K562 (cell line): ENCODE measurements at regions not wholly inside any gene's neighbourhood (a gene's known extent, or its start where the extent isn't known, plus 50 kb on each side); places are given as distances from the start of the nearest gene placed in this dataset.

Experiments
- CAMTA2 ChIP-seq: fragments of 250-450 bp; sonication (Bioruptor Pico); conservative IDR thresholded peaks from 2 replicates; pipeline ENCODE4 v1.5.1; 2022
- CBX2 ChIP-seq: fragments of 200-600 bp; sonication (generic); IDR thresholded peaks from one replicate; pipeline ENCODE4 v1.6.1; 2012; ENCODE audit warnings: mild to moderate bottlenecking, low read length, inconsistent platforms; ENCODE audit not compliant: insufficient read depth, poor library complexity, severe bottlenecking
- CSDE1 ChIP-seq, 2 experiments: fragments of 450-650 bp; IDR thresholded peaks; 2 replicates each; pipeline ENCODE4 v1.6.1; 2016; ENCODE audit warnings: mild to moderate bottlenecking in 1 of 2
- ESRRB ChIP-seq: fragments of 250-450 bp; sonication (Bioruptor Pico); IDR thresholded peaks from 2 replicates; pipeline ENCODE4 v1.5.0; 2020; ENCODE audit warnings: mild to moderate bottlenecking, moderate library complexity, borderline replicate concordance
- EWSR1 ChIP-seq: fragments of 450-650 bp; IDR thresholded peaks from 2 replicates; pipeline ENCODE4 v1.6.1; 2018; ENCODE audit warnings: borderline replicate concordance, mild to moderate bottlenecking, low read depth, moderate library complexity; ENCODE audit not compliant: partially characterized antibody
- FUS ChIP-seq: fragments of 200-400 bp; formaldehyde crosslinking; optimal IDR thresholded peaks from 2 replicates; pipeline ENCODE3; 2017; ENCODE audit warnings: low read depth, low read length
- HDAC6 ChIP-seq: IDR thresholded peaks from 2 replicates; pipeline ENCODE4 v1.6.1; 2012; ENCODE audit warnings: low read depth, mild to moderate bottlenecking, control low read depth, inconsistent platforms, low read length, moderate library complexity
- HMG20B ChIP-seq: fragments of 250-450 bp; sonication (Bioruptor Pico); IDR thresholded peaks from 2 replicates; pipeline ENCODE4 v1.5.0; 2021; ENCODE audit warnings: mild to moderate bottlenecking
- MCM7 ChIP-seq, 2 experiments: fragments of 450-650 bp; IDR thresholded peaks; 2 replicates each; pipeline ENCODE4 v1.6.1; 2016 to 2018
- NELFE ChIP-seq: IDR thresholded peaks from 2 replicates; pipeline ENCODE4 v1.6.1; 2011; ENCODE audit warnings: mild to moderate bottlenecking; ENCODE audit not compliant: insufficient read depth, insufficient read length
- NFIX ChIP-seq: fragments of 250-450 bp; sonication (Bioruptor Pico); IDR thresholded peaks from 2 replicates; pipeline ENCODE4 v1.4.0; 2020; ENCODE audit warnings: low read depth, mild to moderate bottlenecking, moderate library complexity
- NRF1 ChIP-seq, 2 experiments: fragments of 450-650 bp; IDR thresholded peaks in 1 of 2; conservative IDR thresholded peaks in 1 of 2; 2 replicates each; pipeline ENCODE4 v1.6.1; 2014; ENCODE audit warnings: mild to moderate bottlenecking in 2 of 2
- STAT5A ChIP-seq: IDR thresholded peaks from 2 replicates; pipeline ENCODE4 v1.6.1; 2012; ENCODE audit warnings: low read length, inconsistent platforms, borderline replicate concordance
- STAT5B ChIP-seq: fragments of 250-450 bp; sonication (Bioruptor Pico); IDR thresholded peaks from 2 replicates; pipeline ENCODE4 v1.8.0; 2021; ENCODE audit warnings: mild to moderate bottlenecking, inconsistent platforms
- TCF7 ChIP-seq: sonication (generic); IDR thresholded peaks from 2 replicates; pipeline ENCODE4 v1.6.1; 2016; ENCODE audit warnings: antibody characterized with exemption, borderline replicate concordance
- ZNF140 ChIP-seq: fragments of 250-450 bp; sonication (Bioruptor Pico); IDR thresholded peaks from 2 replicates; pipeline ENCODE4 v1.8.0; 2021; ENCODE audit warnings: moderate library complexity, mild to moderate bottlenecking, inconsistent platforms
- ZNF668 ChIP-seq: fragments of 250-450 bp; sonication (Bioruptor Pico); IDR thresholded peaks from 2 replicates; pipeline ENCODE4 v1.8.0; 2022; ENCODE audit warnings: mild to moderate bottlenecking, inconsistent platforms
- TF ChIP-seq, protein P1 (sequence below): fragments of 250-450 bp; sonication (Bioruptor Pico); IDR thresholded peaks from 2 replicates; pipeline ENCODE4 v1.5.0; 2020; ENCODE audit warnings: mild to moderate bottlenecking, borderline replicate concordance
- TF ChIP-seq, protein P2 (sequence below), 2 experiments: fragments of 450-650 bp; IDR thresholded peaks; 2 replicates each; pipeline ENCODE4 v1.6.1; 2018; ENCODE audit warnings: mild to moderate bottlenecking in 2 of 2, low read depth in 1 of 2; ENCODE audit not compliant: partially characterized antibody in 2 of 2
- TF ChIP-seq, protein P3 (sequence below): IDR thresholded peaks from 2 replicates; pipeline ENCODE4 v1.6.1; 2014; ENCODE audit warnings: antibody characterized with exemption
- TF ChIP-seq, protein P4 (sequence below), 2 experiments: fragments of 450-650 bp; IDR thresholded peaks; 2 replicates each; pipeline ENCODE4 v1.6.1; 2016

DNA sequence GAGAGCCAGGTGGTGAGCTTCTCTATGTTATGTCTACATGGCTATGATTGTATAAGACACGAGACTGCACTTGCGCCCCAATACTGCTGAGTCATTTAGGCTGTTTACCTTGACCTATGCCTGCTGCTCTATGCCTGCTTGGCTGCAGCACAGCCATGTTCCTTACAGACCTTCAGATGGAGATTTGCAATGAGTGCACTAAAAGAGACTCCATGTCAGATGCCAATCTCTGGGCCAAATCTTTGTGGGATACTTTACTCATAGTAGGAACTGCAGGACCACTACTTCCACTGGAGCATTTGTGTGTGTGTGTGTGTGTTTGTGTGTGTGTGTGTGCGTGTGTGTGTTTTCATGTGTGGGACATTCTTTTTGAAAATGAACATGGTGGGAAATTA lies 50.0 kb upstream of the KMT2E start (continued):
- TF ChIP-seq, protein P1, sequence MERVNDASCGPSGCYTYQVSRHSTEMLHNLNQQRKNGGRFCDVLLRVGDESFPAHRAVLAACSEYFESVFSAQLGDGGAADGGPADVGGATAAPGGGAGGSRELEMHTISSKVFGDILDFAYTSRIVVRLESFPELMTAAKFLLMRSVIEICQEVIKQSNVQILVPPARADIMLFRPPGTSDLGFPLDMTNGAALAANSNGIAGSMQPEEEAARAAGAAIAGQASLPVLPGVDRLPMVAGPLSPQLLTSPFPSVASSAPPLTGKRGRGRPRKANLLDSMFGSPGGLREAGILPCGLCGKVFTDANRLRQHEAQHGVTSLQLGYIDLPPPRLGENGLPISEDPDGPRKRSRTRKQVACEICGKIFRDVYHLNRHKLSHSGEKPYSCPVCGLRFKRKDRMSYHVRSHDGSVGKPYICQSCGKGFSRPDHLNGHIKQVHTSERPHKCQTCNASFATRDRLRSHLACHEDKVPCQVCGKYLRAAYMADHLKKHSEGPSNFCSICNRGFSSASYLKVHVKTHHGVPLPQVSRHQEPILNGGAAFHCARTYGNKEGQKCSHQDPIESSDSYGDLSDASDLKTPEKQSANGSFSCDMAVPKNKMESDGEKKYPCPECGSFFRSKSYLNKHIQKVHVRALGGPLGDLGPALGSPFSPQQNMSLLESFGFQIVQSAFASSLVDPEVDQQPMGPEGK, result no peak
- TF ChIP-seq MCM7 (IDR thresholded peaks at IDR 0.05), result no peak
- TF ChIP-seq ESRRB, result no peak
- TF ChIP-seq STAT5B, result no peak
- no peak for TF ChIP-seq HMG20B (CRISPR knock-in tag)
- no peak for TF ChIP-seq FUS
- TF ChIP-seq, protein P2, sequence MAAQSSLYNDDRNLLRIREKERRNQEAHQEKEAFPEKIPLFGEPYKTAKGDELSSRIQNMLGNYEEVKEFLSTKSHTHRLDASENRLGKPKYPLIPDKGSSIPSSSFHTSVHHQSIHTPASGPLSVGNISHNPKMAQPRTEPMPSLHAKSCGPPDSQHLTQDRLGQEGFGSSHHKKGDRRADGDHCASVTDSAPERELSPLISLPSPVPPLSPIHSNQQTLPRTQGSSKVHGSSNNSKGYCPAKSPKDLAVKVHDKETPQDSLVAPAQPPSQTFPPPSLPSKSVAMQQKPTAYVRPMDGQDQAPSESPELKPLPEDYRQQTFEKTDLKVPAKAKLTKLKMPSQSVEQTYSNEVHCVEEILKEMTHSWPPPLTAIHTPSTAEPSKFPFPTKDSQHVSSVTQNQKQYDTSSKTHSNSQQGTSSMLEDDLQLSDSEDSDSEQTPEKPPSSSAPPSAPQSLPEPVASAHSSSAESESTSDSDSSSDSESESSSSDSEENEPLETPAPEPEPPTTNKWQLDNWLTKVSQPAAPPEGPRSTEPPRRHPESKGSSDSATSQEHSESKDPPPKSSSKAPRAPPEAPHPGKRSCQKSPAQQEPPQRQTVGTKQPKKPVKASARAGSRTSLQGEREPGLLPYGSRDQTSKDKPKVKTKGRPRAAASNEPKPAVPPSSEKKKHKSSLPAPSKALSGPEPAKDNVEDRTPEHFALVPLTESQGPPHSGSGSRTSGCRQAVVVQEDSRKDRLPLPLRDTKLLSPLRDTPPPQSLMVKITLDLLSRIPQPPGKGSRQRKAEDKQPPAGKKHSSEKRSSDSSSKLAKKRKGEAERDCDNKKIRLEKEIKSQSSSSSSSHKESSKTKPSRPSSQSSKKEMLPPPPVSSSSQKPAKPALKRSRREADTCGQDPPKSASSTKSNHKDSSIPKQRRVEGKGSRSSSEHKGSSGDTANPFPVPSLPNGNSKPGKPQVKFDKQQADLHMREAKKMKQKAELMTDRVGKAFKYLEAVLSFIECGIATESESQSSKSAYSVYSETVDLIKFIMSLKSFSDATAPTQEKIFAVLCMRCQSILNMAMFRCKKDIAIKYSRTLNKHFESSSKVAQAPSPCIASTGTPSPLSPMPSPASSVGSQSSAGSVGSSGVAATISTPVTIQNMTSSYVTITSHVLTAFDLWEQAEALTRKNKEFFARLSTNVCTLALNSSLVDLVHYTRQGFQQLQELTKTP (IDR thresholded peaks at IDR 0.05; ENCODE audit: low read depth in 1 of 2, partially characterized antibody in 2 of 2), result no peak
- no peak for TF ChIP-seq HDAC6
- TF ChIP-seq NRF1 (conservative IDR thresholded peaks at IDR 0.05 in 1 of 2, IDR thresholded peaks at IDR 0.05 in 1 of 2), result 0 out of 4 replicates have a peak, but pooled peaks of 1 of the 2 experiments have one; percentile 23
- TF ChIP-seq, protein P3, sequence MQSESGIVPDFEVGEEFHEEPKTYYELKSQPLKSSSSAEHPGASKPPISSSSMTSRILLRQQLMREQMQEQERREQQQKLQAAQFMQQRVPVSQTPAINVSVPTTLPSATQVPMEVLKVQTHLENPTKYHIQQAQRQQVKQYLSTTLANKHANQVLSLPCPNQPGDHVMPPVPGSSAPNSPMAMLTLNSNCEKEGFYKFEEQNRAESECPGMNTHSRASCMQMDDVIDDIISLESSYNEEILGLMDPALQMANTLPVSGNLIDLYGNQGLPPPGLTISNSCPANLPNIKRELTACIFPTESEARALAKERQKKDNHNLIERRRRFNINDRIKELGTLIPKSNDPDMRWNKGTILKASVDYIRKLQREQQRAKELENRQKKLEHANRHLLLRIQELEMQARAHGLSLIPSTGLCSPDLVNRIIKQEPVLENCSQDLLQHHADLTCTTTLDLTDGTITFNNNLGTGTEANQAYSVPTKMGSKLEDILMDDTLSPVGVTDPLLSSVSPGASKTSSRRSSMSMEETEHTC, result no peak
- TF ChIP-seq, protein P4, sequence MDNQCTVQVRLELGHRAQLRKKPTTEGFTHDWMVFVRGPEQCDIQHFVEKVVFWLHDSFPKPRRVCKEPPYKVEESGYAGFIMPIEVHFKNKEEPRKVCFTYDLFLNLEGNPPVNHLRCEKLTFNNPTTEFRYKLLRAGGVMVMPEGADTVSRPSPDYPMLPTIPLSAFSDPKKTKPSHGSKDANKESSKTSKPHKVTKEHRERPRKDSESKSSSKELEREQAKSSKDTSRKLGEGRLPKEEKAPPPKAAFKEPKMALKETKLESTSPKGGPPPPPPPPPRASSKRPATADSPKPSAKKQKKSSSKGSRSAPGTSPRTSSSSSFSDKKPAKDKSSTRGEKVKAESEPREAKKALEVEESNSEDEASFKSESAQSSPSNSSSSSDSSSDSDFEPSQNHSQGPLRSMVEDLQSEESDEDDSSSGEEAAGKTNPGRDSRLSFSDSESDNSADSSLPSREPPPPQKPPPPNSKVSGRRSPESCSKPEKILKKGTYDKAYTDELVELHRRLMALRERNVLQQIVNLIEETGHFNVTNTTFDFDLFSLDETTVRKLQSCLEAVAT (IDR thresholded peaks at IDR 0.05), result no peak
- TF ChIP-seq NELFE, result no peak
- no peak for TF ChIP-seq TCF7
- no peak for TF ChIP-seq EWSR1
- no peak; the same call in 1 of the 2 replicates for TF ChIP-seq NFIX (CRISPR knock-in tag)
- no peak for TF ChIP-seq CAMTA2 (CRISPR knock-in tag)
- TF ChIP-seq ZNF140 (CRISPR knock-in tag), result no peak
- no peak for TF ChIP-seq CSDE1 (IDR thresholded peaks at IDR 0.05)
- TF ChIP-seq STAT5A, result no peak
- TF ChIP-seq CBX2, result no peak
- TF ChIP-seq ZNF668 (CRISPR knock-in tag), result peak; percentile 91; the same call in 1 of the 2 replicates
